ENCODE measurements at regions not wholly inside any gene's neighbourhood (a gene's known extent, or its start where the extent isn't known, plus 50 kb on each side); places are given as distances from the start of the nearest gene placed in this dataset.

DNA sequence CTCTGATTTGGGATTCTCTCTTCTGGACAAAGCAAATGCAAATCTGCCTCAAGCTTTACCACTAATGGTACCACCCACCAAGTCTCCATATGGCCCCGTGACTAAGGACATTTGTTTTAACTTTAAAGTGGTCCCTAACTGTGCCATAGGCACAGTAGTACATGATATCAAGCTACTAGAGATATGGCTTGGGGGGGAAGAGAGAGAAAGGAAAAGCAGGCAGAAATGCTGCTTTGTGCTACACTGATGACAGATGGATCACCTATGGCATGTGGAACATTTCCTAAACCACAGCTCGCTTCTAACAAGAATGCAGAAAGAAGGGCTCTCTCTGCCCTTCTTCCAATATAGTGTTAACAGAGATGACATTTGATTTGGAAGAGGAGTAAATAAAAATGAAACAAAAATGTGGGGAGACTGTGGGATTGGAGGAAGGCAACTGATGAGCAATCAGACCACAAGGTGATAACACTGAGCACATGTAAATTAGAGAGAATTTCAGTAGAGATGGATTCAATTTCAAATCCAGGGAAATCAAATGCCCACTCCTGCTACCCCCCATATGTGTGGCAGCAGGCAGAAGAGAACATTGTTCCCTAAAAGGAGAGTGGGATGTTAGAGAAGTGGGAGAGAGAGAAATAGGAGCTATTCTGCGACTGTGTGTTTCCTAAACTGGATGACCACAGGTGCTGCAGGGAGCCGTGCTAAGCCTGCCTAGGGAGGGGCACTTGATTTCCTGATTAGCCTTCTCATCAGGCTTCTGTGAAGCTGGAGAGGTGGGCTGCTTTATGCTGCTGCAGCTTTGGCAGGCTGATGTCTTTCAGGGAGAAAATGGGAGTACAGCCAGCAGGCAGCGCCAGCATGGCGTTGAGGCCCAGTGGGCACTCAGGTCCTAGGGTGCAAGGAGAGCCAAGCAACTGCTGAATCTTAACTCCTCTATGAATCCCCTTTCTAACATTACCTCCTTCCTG lies 75.3 kb downstream of the ZNF648 start:
- TF ChIP-seq, protein P1, sequence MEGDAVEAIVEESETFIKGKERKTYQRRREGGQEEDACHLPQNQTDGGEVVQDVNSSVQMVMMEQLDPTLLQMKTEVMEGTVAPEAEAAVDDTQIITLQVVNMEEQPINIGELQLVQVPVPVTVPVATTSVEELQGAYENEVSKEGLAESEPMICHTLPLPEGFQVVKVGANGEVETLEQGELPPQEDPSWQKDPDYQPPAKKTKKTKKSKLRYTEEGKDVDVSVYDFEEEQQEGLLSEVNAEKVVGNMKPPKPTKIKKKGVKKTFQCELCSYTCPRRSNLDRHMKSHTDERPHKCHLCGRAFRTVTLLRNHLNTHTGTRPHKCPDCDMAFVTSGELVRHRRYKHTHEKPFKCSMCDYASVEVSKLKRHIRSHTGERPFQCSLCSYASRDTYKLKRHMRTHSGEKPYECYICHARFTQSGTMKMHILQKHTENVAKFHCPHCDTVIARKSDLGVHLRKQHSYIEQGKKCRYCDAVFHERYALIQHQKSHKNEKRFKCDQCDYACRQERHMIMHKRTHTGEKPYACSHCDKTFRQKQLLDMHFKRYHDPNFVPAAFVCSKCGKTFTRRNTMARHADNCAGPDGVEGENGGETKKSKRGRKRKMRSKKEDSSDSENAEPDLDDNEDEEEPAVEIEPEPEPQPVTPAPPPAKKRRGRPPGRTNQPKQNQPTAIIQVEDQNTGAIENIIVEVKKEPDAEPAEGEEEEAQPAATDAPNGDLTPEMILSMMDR (conservative IDR thresholded peaks at IDR 0.05): no peak
- no peak for TF ChIP-seq EZH2 (IDR thresholded peaks at IDR 0.05; ENCODE audit: low read depth)
- no peak overlapping the region for H2AFZ ChIP-seq
- no peaks in the 10 kb centered on the region for H3F3A ChIP-seq (ENCODE audit: insufficient read depth, low read depth)
- intact Hi-C loops (cut with micrococcal nuclease; ENCODE audit: unreplicated experiment): no loop called here
- no peaks in the 10 kb centered on the region for H3K36me3 ChIP-seq (ENCODE audit: low read depth)
- H3K27ac ChIP-seq: no peak overlapping the region
- no peaks in the 10 kb centered on the region for H3K79me2 ChIP-seq (ENCODE audit: low read depth)
- no peak for DNase-seq
- no peaks in the 10 kb centered on the region for H4K20me1 ChIP-seq (ENCODE audit: insufficient read depth)
- H3K27me3 ChIP-seq (ENCODE audit: insufficient read depth, low read depth): peaks cover 69% of the 10 kb centered on the region
- POLR2A ChIA-PET (ENCODE audit: unreplicated experiment): interaction anchor here (0.6 kb wide), 1 partner anchor 352 kb away, joined by 5 read pairs; no protein-coding TSS in a partner anchor
- CTCF ChIA-PET: no interaction called here
- no peak overlapping the region for H3K4me2 ChIP-seq
- no peaks in the 10 kb centered on the region for H3K4me1 ChIP-seq (replicated peaks; ENCODE audit: insufficient read depth)
- BruUV-seq (replicated peaks): no TSS peak
- no peaks in the 10 kb centered on the region for H3K9me2 ChIP-seq (ENCODE audit: insufficient read depth)
- H3K9me3 ChIP-seq (ENCODE audit: insufficient read depth, low read depth): no peaks in the 10 kb centered on the region
- H3K4me3 ChIP-seq: no peak overlapping the region

- ChIA-PET CTCF (no interaction called here), POLR2A (ENCODE audit: unreplicated experiment) (no interaction called here)
- Histone ChIP-seq H3K9me3 (ENCODE audit: insufficient read depth, low read depth) (no peaks in the 10 kb centered on the region), H3K4me1 (replicated peaks; ENCODE audit: insufficient read depth) (no peaks in the 10 kb centered on the region), H3K36me3 (ENCODE audit: low read depth) (no peaks in the 10 kb centered on the region), H4K20me1 (ENCODE audit: insufficient read depth) (no peaks in the 10 kb centered on the region), H3K4me3 (no peak overlapping the region), H3F3A (ENCODE audit: insufficient read depth, low read depth) (no peaks in the 10 kb centered on the region), H3K9me2 (ENCODE audit: insufficient read depth) (no peaks in the 10 kb centered on the region), H2AFZ (no peak overlapping the region), H3K79me2 (ENCODE audit: low read depth) (no peaks in the 10 kb centered on the region), H3K27me3 (ENCODE audit: insufficient read depth, low read depth) (peaks cover 64% of the 10 kb centered on the region), H3K4me2 (no peak overlapping the region), H3K27ac (no peak overlapping the region)
- intact Hi-C loops (cut with micrococcal nuclease; ENCODE audit: unreplicated experiment): no loop called here
- DNase-seq: no peak
- BruUV-seq (replicated peaks): no TSS peak
- no peak for TF ChIP-seq EZH2 (IDR thresholded peaks at IDR 0.05; ENCODE audit: low read depth)
- TF ChIP-seq, protein P1 (conservative IDR thresholded peaks at IDR 0.05): no peak
These were observed 76.2 kb downstream of the ZNF648 start for GRCh38 chr1:181985281-181985680.

GRCh38 chr1:181984006-181984405 lies 77.5 kb downstream of the ZNF648 start:
- Histone ChIP-seq H3K27ac (no peak overlapping the region), H3K9me2 (ENCODE audit: insufficient read depth) (no peaks in the 10 kb centered on the region), H3K4me2 (no peak overlapping the region), H3K79me2 (ENCODE audit: low read depth) (no peaks in the 10 kb centered on the region), H2AFZ (no peak overlapping the region), H3K4me3 (no peak overlapping the region), H3K36me3 (ENCODE audit: low read depth) (no peaks in the 10 kb centered on the region), H3K9me3 (ENCODE audit: insufficient read depth, low read depth) (no peaks in the 10 kb centered on the region), H3K4me1 (replicated peaks; ENCODE audit: insufficient read depth) (no peaks in the 10 kb centered on the region), H4K20me1 (ENCODE audit: insufficient read depth) (no peaks in the 10 kb centered on the region), H3K27me3 (ENCODE audit: insufficient read depth, low read depth) (peaks cover 61% of the 10 kb centered on the region), H3F3A (ENCODE audit: insufficient read depth, low read depth) (no peaks in the 10 kb centered on the region)
- no peak for TF ChIP-seq EZH2 (IDR thresholded peaks at IDR 0.05; ENCODE audit: low read depth)
- TF ChIP-seq, protein P1 (conservative IDR thresholded peaks at IDR 0.05): no peak
- no TSS peak for BruUV-seq (replicated peaks)
- ChIA-PET POLR2A (ENCODE audit: unreplicated experiment) (no interaction called here), CTCF (no interaction called here)
- no peak for DNase-seq
- intact Hi-C loops (cut with micrococcal nuclease; ENCODE audit: unreplicated experiment): no loop called here
